VCaP (cell line): ENCODE measurements at regions not wholly inside any gene's neighbourhood (a gene's known extent, or its start where the extent isn't known, plus 50 kb on each side); places are given as distances from the start of the nearest gene placed in this dataset.
"Not testable (repeated sequence)": the region's sequence is repeated elsewhere in the genome, so short reads cannot be mapped to it uniquely, and the experiment has no call there.

Source experiments
- H3K27ac ChIP-seq: fragments of 450-650 bp; 2 replicates; pipeline ENCODE4 v1.5.1; 2017
- TF ChIP-seq, protein P1 (sequence below): fragments of 450-650 bp; conservative IDR thresholded peaks from 2 replicates; pipeline ENCODE4 v1.5.1; 2017; ENCODE audit warnings: mild to moderate bottlenecking, moderate library complexity

DNA sequence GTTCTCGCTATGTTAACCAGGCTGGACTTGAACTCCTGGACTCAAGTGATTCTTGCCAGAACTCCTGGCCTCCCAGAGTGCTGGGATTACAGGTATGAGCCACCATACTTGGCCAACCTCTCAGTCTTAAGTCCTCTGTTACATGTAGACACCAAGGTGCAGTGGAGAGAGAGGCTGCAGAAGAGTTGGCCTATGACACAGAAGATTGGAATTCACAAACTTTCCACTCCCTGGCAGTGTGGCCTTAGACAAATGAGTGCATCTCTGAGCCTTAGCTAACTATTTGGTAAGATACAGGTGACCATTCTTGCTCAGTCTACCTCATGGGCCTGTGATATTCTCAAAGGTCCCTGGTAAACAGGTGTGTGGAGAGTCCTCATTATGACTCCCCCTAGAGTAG is 159.7 kb downstream of the MYCN start:
- H3K27ac ChIP-seq = no peak overlapping the region
- TF ChIP-seq, protein P1, sequence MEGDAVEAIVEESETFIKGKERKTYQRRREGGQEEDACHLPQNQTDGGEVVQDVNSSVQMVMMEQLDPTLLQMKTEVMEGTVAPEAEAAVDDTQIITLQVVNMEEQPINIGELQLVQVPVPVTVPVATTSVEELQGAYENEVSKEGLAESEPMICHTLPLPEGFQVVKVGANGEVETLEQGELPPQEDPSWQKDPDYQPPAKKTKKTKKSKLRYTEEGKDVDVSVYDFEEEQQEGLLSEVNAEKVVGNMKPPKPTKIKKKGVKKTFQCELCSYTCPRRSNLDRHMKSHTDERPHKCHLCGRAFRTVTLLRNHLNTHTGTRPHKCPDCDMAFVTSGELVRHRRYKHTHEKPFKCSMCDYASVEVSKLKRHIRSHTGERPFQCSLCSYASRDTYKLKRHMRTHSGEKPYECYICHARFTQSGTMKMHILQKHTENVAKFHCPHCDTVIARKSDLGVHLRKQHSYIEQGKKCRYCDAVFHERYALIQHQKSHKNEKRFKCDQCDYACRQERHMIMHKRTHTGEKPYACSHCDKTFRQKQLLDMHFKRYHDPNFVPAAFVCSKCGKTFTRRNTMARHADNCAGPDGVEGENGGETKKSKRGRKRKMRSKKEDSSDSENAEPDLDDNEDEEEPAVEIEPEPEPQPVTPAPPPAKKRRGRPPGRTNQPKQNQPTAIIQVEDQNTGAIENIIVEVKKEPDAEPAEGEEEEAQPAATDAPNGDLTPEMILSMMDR = no peak

DNA sequence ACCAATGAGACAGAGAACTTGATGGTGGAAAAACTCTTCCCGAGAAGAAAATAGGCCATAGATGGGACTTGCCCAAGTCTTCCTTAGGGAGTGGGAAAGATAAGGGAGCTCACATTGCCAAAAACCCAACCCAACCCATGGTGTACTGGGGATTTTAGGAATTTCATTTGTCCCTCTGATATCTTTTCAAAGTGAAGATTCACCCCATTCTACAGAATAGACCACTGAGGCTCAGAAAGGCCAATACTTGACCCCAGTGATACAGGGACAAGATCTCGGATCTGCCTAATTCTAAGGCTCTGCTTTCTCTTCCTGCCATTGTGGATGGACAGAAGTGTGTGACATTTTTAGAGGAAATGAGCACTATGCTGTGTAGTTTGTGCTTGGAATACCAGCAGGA is 159.0 kb downstream of the MYCN start:
- TF ChIP-seq, protein P1 = no peak
- H3K27ac ChIP-seq = no peak overlapping the region

DNA sequence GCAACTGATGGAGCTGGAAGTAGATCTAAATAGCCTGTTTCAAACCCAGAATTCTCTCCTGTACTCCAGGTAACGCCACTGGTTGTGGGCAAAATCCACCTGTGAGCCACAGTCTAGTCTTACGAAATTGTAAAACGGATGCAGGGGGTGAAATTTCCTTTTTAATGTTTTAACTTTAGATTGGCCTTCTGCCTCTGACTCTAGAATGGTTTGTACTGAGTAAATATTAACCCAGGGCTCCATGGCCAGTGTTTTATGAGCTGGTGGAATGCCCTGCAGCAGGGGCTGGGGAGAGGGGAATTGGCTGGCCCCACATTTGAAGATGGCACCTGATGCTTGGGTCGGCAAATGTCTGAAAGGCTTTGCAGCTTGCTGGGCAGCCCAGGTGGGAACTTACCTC is 156.6 kb downstream of the MYCN start:
- TF ChIP-seq, protein P1 = no peak
- H3K27ac ChIP-seq = peak overlapping the region; percentile 16; the same call in 1 of the 2 replicates

DNA sequence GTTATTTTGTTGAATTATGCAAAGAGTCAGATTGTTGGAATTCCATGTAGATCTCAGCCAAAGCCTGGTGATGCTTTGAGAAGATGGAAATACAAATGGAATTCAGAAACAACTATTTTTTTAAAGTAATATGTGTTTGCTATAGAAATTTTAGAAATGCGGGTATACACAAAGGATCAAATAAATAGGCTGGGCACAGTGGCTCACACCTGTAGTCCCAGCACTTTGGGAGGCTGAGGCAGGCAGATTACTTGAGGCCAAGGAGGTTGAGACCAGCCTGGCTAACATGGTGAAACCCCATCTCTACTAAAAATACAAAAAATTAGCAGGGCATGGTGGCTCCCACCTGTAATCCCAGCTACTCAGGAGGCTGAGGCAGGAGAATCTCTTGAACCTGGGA is 155.1 kb downstream of the MYCN start:
- H3K27ac ChIP-seq = not testable (repeated sequence)

DNA sequence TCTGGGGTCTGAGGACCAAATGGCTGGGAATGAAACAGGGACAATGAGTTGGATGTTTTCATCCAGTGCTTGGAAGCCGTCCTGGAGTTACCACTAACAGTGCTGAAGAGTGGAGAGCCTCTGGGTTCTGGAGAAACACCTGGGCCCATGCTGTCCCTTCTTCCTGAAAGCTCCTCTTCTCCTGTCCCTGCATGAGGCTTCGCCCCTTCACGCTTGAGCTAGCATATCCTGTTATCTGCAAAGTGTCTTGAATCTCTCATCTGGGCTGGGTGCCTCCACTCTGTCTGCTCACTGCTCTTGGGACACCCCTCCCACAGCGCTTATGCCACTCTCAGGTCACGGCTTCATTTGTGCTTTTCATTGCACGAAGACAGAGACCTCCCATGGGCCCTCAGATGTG is 154.5 kb downstream of the MYCN start:
- TF ChIP-seq, protein P1 = no peak
- no peak overlapping the region for H3K27ac ChIP-seq

DNA sequence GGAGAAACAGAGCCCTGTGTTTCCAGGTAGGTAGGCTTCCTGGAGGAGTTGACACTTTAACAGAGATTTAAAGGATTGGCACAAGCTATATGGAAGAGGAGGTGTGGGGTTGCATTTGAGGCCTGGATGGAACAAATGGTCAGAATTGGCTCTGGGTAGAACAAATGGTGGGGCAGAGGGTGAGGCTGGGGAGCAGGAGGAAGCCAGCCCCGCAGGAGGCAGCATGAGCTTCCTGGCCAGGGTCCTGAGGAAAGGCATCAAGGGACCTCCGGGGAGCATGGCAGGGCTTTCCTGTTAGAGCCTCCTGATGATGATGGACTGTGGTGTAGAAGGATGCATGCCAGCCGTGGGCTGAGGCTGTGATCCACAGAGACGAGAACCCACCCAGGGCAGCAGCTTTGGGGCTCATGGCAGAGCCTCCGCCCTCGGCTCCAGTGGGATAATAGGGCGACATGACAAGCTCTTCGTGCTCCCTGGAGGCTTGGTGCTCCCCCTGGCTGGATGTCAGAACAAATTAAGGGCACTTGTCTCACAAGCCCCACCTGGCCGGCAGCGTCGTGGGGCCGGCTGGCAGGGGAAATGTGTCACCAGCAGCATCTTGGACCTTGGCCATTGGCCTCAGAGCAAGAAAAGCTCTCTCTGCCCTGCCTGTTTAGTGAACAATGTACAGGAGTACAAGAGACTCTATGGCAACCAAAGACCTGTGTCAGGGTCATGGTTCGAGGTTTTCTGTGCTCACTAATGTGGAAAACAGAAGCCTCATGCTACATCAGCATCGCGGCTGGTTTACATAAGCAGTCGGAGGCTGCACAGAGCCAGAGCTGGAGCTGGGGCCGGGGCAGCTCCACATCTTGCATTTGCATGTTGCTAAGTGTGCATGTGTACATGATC is 153.5 kb downstream of the MYCN start:
- TF ChIP-seq, protein P1 = no peak
- no peak overlapping the region for H3K27ac ChIP-seq

DNA sequence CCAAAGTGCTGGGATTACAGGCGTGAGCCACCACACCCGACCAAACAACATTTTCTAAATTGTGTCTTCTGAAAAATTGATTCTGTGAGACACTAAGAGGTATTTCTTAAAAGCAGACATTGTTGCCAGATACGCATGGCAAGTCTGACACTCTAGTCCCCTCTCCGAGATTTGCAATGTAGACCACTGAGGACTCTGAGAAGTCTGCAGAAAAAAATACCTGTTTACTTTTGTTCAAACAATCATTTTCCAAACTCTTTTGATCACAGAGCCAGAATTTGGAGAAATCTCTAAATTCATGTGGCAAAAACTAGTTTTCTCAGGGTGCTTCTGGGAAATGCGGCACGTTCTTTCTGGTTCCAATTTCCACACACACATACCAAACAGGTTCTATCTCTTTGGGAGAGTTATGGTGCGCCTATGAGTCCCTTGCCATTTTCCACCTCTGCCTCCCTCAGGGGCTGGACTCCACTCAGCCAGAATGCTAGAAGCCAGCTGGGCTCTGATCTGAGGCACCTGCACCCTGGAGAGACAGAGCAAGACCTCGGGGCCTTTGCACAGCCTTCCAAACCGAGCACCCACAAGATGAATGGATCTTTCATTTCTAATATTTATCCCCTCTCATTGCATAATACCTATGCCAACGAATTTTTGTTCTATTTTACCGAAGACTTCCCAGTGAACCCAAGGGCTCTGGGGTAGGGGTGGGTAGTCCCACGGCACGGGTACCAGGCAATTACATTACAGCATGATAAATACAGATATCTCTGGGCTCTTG is 152.7 kb downstream of the MYCN start:
- TF ChIP-seq, protein P1 = no peak
- H3K27ac ChIP-seq = no peak overlapping the region
